ENCODE measurements at regions not wholly inside any gene's neighbourhood (a gene's known extent, or its start where the extent isn't known, plus 50 kb on each side); places are given as distances from the start of the nearest gene placed in this dataset.

DNA sequence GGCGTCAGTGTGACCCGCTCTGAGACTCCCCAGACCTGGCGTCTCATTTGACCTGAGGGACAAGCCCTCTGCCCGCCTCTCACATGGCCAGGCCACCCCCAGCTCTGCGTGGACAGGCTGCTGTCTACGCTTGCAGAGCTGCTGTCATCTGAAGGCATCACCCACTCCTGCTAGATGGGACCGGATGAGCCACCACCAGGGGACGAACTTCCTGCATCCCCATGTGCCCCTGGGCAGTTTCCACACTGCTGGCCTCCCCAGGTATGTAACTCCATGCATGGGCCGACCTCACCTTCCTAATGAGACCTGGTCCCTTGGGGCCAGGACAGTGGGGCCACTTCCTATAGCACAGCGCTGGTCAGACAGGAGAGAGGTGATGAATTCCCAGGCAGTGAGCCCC lies 121.5 kb downstream of the PSMG1 start:
- intact Hi-C loops (cut with micrococcal nuclease), result no loop called here
- no peak overlapping the region for H3K27ac ChIP-seq (ENCODE audit: insufficient read depth, low read depth, low read length)
- no peaks in the 10 kb centered on the region for H3K9me3 ChIP-seq (replicated peaks; ENCODE audit: control insufficient read depth, insufficient read depth, low read length)
- H3K4me1 ChIP-seq (ENCODE audit: control insufficient read depth, extremely low read depth, insufficient read depth, low read length), result peaks cover 17% of the 10 kb centered on the region
- POLR2A ChIA-PET, result no interaction called here
- H3K79me2 ChIP-seq (ENCODE audit: control insufficient read depth, insufficient read depth, low read length), result no peaks in the 10 kb centered on the region
- DNase-seq (ENCODE audit: low read depth, low spot score), result no peak
- no peaks in the 10 kb centered on the region for H4K20me1 ChIP-seq (replicated peaks; ENCODE audit: control insufficient read depth, extremely low read depth, insufficient read depth, low read length)
- H2AFZ ChIP-seq (ENCODE audit: low read depth, low read length), result no peak overlapping the region
- CTCF ChIA-PET, result no interaction called here
- dilution Hi-C loops (cut with MboI; ENCODE audit: extremely low pct_ligation_motif_present, low sequenced_read_pairs), result no loop called here
- no peak overlapping the region for H3K9ac ChIP-seq (replicated peaks; ENCODE audit: extremely low read depth, insufficient read depth, low read length)
- no TSS peak for BruUV-seq (replicated peaks)
- no peaks in the 10 kb centered on the region for H3K9me1 ChIP-seq (replicated peaks; ENCODE audit: control insufficient read depth, extremely low read depth, insufficient read depth, low read length)
- no peak overlapping the region for H3K4me2 ChIP-seq (ENCODE audit: insufficient read depth, low read length)
- no peak overlapping the region for H3K4me3 ChIP-seq (replicated peaks in 1 of 3; ENCODE audit: insufficient read depth in 1 of 3, low read depth in 1 of 3, low read length in 3 of 3)
- no peaks in the 10 kb centered on the region for H3K36me3 ChIP-seq (ENCODE audit: control insufficient read depth in 2 of 2, extremely low read depth in 1 of 2, insufficient read depth in 2 of 2, low read length in 2 of 2)
- no peak for FAIRE-seq
- peaks cover 0 to 3% of the 10 kb centered on the region in 2 experiments for H3K27me3 ChIP-seq (ENCODE audit: control insufficient read depth in 2 of 2, insufficient read depth in 2 of 2, low read length in 2 of 2)
- no peak for TF ChIP-seq POLR2A (IDR thresholded peaks at IDR 0.05; ENCODE audit: low read depth, low read length)

DNA sequence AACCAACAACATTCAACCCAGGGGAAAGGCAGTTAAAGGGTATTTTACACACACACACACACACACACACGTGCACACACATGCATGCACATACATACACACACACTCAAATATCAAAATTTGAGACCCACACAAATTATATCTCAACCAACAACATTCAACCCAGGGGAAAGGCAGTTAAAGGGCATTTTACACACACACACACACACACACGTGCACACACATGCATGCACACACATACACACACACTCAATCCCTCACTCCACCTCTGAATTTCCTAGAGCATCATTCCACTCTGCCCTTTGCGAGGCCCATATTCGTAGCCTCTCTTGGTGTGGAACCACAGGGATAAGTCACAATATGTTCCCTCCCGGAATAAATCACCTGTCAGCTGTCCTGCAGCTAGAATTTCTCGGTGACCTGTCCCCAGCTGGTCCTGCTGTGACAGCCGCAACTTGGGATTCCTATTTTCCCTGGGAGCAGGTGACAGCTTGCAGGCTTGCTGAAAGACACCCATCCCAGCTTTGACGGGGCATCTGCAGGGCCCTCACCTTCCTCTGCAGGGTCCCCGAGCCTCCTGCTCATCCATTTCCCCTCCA lies 122.7 kb downstream of the PSMG1 start:
- POLR2A ChIA-PET, result no interaction called here
- FAIRE-seq, result no peak
- intact Hi-C loops (cut with micrococcal nuclease), result no loop called here

More for the DNA sequence above, 122.7 kb downstream of the PSMG1 start:
- peaks cover 5% of the 10 kb centered on the region for H3K4me1 ChIP-seq (ENCODE audit: control insufficient read depth, extremely low read depth, insufficient read depth, low read length)
- H4K20me1 ChIP-seq (replicated peaks; ENCODE audit: control insufficient read depth, extremely low read depth, insufficient read depth, low read length), result no peaks in the 10 kb centered on the region
- no peak overlapping the region for H3K4me2 ChIP-seq (ENCODE audit: insufficient read depth, low read length)
- no peak overlapping the region for H3K9ac ChIP-seq (replicated peaks; ENCODE audit: extremely low read depth, insufficient read depth, low read length)
- H3K9me1 ChIP-seq (replicated peaks; ENCODE audit: control insufficient read depth, extremely low read depth, insufficient read depth, low read length), result no peaks in the 10 kb centered on the region
- H2AFZ ChIP-seq (ENCODE audit: low read depth, low read length), result no peak overlapping the region
- no peak overlapping the region for H3K4me3 ChIP-seq (replicated peaks in 1 of 3; ENCODE audit: insufficient read depth in 1 of 3, low read depth in 1 of 3, low read length in 3 of 3)
- CTCF ChIA-PET, result no interaction called here
- no peaks in the 10 kb centered on the region for H3K79me2 ChIP-seq (ENCODE audit: control insufficient read depth, insufficient read depth, low read length)
- H3K36me3 ChIP-seq (ENCODE audit: control insufficient read depth in 2 of 2, extremely low read depth in 1 of 2, insufficient read depth in 2 of 2, low read length in 2 of 2), result no peaks in the 10 kb centered on the region
- DNase-seq (ENCODE audit: low read depth, low spot score), result no peak
- H3K27ac ChIP-seq (ENCODE audit: insufficient read depth, low read depth, low read length), result no peak overlapping the region
- no peaks in the 10 kb centered on the region for H3K9me3 ChIP-seq (replicated peaks; ENCODE audit: control insufficient read depth, insufficient read depth, low read length)
- H3K27me3 ChIP-seq (ENCODE audit: control insufficient read depth in 2 of 2, insufficient read depth in 2 of 2, low read length in 2 of 2), result peaks cover under 1 to 3% of the 10 kb centered on the region in 2 experiments
- TF ChIP-seq, protein P1, sequence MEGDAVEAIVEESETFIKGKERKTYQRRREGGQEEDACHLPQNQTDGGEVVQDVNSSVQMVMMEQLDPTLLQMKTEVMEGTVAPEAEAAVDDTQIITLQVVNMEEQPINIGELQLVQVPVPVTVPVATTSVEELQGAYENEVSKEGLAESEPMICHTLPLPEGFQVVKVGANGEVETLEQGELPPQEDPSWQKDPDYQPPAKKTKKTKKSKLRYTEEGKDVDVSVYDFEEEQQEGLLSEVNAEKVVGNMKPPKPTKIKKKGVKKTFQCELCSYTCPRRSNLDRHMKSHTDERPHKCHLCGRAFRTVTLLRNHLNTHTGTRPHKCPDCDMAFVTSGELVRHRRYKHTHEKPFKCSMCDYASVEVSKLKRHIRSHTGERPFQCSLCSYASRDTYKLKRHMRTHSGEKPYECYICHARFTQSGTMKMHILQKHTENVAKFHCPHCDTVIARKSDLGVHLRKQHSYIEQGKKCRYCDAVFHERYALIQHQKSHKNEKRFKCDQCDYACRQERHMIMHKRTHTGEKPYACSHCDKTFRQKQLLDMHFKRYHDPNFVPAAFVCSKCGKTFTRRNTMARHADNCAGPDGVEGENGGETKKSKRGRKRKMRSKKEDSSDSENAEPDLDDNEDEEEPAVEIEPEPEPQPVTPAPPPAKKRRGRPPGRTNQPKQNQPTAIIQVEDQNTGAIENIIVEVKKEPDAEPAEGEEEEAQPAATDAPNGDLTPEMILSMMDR (IDR thresholded peaks at IDR 0.05; ENCODE audit: extremely low read depth in 1 of 2, insufficient read depth in 1 of 2, low read depth in 1 of 2, low read length in 2 of 2), result no peak
- TF ChIP-seq POLR2A (IDR thresholded peaks at IDR 0.05; ENCODE audit: low read depth, low read length) (no peak), MYC (IDR thresholded peaks at IDR 0.05; ENCODE audit: low read depth, low read length) (no peak), EZH2 (IDR thresholded peaks at IDR 0.05; ENCODE audit: borderline replicate concordance, low read depth, low read length, severe bottlenecking) (no peak), JUN (IDR thresholded peaks at IDR 0.05; ENCODE audit: borderline replicate concordance, insufficient read depth, insufficient read length, low read depth) (no peak), FOS (IDR thresholded peaks at IDR 0.05; ENCODE audit: borderline replicate concordance, insufficient read depth, low read length) (no peak), GATA2 (IDR thresholded peaks at IDR 0.05; ENCODE audit: insufficient read depth, insufficient read length, low read depth, low read length) (no peak), POLR2AphosphoS5 (IDR thresholded peaks at IDR 0.05; ENCODE audit: insufficient read depth, low read depth, low read length) (no peak)
- TF ChIP-seq, protein P2, sequence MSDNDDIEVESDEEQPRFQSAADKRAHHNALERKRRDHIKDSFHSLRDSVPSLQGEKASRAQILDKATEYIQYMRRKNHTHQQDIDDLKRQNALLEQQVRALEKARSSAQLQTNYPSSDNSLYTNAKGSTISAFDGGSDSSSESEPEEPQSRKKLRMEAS (IDR thresholded peaks at IDR 0.05; ENCODE audit: insufficient read depth, insufficient read length), result no peak
- BruUV-seq (replicated peaks), result no TSS peak
- dilution Hi-C loops (cut with MboI; ENCODE audit: extremely low pct_ligation_motif_present, low sequenced_read_pairs), result no loop called here

Measured in endothelial cell of umbilical vein (primary cell).